ENCODE measurements at regions not wholly inside any gene's neighbourhood (a gene's known extent, or its start where the extent isn't known, plus 50 kb on each side); places are given as distances from the start of the nearest gene placed in this dataset.

DNA sequence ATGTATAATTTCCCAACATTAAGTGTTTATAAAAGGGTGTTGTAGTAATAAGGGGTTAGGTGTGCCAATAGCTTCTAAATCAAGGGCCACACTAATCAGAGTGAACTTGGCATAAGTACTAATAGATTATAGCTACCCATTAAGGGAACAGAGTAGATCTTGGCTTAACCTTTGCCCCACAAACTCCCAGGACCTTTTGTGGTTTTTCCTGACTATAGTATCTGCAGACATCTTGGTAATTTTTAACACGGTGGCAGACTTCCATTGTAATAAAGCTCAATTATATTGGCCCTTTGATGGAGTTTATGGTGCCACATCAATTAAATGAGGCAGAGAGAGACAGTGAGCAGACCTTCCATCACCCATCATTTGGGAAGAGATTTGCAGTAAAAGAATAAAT, 358.5 kb upstream of the HNRNPA3 start:
- TF ChIP-seq EZH2 (IDR thresholded peaks at IDR 0.05) (no peak), POLR2AphosphoS5 (IDR thresholded peaks at IDR 0.05; ENCODE audit: borderline replicate concordance, low read depth, low read length) (no peak), FOXP2 (optimal IDR thresholded peaks at IDR 0.05; ENCODE audit: control extremely low read depth, extremely low read length, insufficient read depth) (no peak)
